ENCODE measurements at regions not wholly inside any gene's neighbourhood (a gene's known extent, or its start where the extent isn't known, plus 50 kb on each side); places are given as distances from the start of the nearest gene placed in this dataset.

DNA sequence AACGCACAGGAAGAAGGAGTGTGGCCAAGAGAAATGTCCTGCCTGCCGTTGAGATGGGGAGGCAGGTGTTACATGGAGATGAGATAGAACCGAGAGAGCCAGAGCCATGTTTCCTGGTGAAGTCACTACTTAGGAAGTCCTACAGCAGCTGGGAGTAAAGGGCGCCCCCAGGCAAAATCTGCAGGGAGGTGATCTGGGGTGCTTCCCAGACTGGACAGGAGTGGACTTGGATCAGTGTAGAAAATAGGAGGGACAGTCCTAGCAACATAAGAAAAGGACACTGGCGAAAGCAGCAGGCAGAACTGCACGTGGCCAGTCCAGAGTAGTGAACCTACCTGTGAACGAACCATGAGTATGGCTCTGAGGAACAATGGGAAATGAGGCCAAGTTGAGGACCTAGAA, 85.3 kb downstream of the CD164 start:
- Histone ChIP-seq H3K4me1 (ENCODE audit: control insufficient read depth, insufficient read depth, low read length) (no peaks in the 10 kb centered on the region), H3K27ac (ENCODE audit: extremely low read depth, low read depth, low read length) (no peak overlapping the region), H3K36me3 (ENCODE audit: control insufficient read depth in 2 of 2, insufficient read depth in 1 of 2, low read length in 2 of 2) (peaks cover 0 to 16% of the 10 kb centered on the region in 2 experiments; a peak in 1 of 3 replicates), H3K4me3 (ENCODE audit: low read depth, low read length) (no peak overlapping the region), H3K9me3 (ENCODE audit: control insufficient read depth, insufficient read depth, low read depth, low read length) (no peaks in the 10 kb centered on the region)
- POLR2A ChIA-PET: no interaction called here
- CTCF ChIA-PET: interaction anchor here (0.6 to 1.1 kb wide), 2 partner anchors 44 to 99 kb away, joined by 3 read pairs; no protein-coding TSS in a partner anchor
- TF ChIP-seq ZNF354C (tag by site-specific recombination; IDR thresholded peaks at IDR 0.05; ENCODE audit: borderline replicate concordance, low read depth) (no peak), ZNF239 (tag by site-specific recombination; IDR thresholded peaks at IDR 0.05) (no peak), ZNF777 (tag by site-specific recombination; IDR thresholded peaks at IDR 0.05; ENCODE audit: borderline replicate concordance) (no peak), SETDB1 (IDR thresholded peaks at IDR 0.05; ENCODE audit: insufficient read length, low read length) (no peak), ZBTB26 (tag by site-specific recombination; optimal IDR thresholded peaks at IDR 0.05) (no peak), ZNF610 (tag by site-specific recombination; IDR thresholded peaks at IDR 0.05; ENCODE audit: borderline replicate concordance) (no peak), ZNF837 (tag by site-specific recombination; IDR thresholded peaks at IDR 0.05) (no peak), BCL11A (tag by site-specific recombination; IDR thresholded peaks at IDR 0.05; ENCODE audit: low read depth) (no peak), ZNF350 (tag by site-specific recombination; IDR thresholded peaks at IDR 0.05) (no peak), ZNF37A (tag by site-specific recombination; IDR thresholded peaks at IDR 0.05) (no peak), ZNF114 (tag by site-specific recombination; IDR thresholded peaks at IDR 0.05) (no peak), ZNF366 (tag by site-specific recombination; conservative IDR thresholded peaks at IDR 0.05) (no peak), KLF7 (tag by site-specific recombination; IDR thresholded peaks at IDR 0.05; ENCODE audit: borderline replicate concordance) (no peak)
- TF ChIP-seq, protein P1, sequence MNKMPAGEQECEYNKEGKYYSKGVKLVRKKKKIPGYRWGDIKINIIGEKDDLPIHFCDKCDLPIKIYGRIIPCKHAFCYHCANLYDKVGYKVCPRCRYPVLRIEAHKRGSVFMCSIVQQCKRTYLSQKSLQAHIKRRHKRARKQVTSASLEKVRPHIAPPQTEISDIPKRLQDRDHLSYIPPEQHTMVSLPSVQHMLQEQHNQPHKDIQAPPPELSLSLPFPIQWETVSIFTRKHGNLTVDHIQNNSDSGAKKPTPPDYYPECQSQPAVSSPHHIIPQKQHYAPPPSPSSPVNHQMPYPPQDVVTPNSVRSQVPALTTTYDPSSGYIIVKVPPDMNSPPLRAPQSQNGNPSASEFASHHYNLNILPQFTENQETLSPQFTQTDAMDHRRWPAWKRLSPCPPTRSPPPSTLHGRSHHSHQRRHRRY (tag by site-specific recombination; IDR thresholded peaks at IDR 0.05): no peak

DNA sequence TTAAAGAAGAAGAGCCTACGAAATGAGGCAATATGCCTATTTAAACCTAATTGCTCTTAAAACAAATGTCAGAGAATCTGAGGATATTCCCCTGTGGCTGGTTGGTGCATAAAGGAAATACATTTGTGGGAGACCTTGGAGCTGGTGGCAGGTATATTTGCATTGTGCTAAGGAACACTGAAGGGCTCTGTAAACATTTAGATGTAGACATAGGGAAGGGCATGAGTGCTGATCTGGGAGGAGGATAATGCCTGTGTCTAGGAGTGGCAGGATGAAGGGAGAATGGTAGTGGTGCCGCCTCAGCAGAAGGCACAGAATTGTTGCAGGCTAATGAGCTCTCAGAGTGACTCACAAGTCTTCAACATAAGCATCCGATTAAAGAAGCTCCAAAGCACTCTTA, 85.8 kb downstream of the CD164 start:
- no peak overlapping the region for H3K27ac ChIP-seq (ENCODE audit: extremely low read depth, low read depth, low read length)
- H3K4me3 ChIP-seq (ENCODE audit: low read depth, low read length): no peak overlapping the region
- POLR2A ChIA-PET: no interaction called here
- peaks cover 0 to 14% of the 10 kb centered on the region in 2 experiments; a peak in 1 of 3 replicates for H3K36me3 ChIP-seq (ENCODE audit: control insufficient read depth in 2 of 2, insufficient read depth in 1 of 2, low read length in 2 of 2)
- CTCF ChIA-PET: interaction anchor here (0.6 to 1.1 kb wide), 3 partner anchors 45 to 108 kb away, joined by 3 read pairs; no protein-coding TSS in a partner anchor
- no peaks in the 10 kb centered on the region for H3K9me3 ChIP-seq (ENCODE audit: control insufficient read depth, insufficient read depth, low read depth, low read length)
- no peaks in the 10 kb centered on the region for H3K4me1 ChIP-seq (ENCODE audit: control insufficient read depth, insufficient read depth, low read length)
- TF ChIP-seq, protein P2, sequence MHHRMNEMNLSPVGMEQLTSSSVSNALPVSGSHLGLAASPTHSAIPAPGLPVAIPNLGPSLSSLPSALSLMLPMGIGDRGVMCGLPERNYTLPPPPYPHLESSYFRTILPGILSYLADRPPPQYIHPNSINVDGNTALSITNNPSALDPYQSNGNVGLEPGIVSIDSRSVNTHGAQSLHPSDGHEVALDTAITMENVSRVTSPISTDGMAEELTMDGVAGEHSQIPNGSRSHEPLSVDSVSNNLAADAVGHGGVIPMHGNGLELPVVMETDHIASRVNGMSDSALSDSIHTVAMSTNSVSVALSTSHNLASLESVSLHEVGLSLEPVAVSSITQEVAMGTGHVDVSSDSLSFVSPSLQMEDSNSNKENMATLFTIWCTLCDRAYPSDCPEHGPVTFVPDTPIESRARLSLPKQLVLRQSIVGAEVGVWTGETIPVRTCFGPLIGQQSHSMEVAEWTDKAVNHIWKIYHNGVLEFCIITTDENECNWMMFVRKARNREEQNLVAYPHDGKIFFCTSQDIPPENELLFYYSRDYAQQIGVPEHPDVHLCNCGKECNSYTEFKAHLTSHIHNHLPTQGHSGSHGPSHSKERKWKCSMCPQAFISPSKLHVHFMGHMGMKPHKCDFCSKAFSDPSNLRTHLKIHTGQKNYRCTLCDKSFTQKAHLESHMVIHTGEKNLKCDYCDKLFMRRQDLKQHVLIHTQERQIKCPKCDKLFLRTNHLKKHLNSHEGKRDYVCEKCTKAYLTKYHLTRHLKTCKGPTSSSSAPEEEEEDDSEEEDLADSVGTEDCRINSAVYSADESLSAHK (tag by site-specific recombination; IDR thresholded peaks at IDR 0.05): no peak
- TF ChIP-seq ZSCAN16 (tag by site-specific recombination; IDR thresholded peaks at IDR 0.05): no peak
- no peak for TF ChIP-seq ZIC2 (tag by site-specific recombination; IDR thresholded peaks at IDR 0.05)
- TF ChIP-seq SP2 (tag by site-specific recombination; IDR thresholded peaks at IDR 0.05): no peak
- no peak for TF ChIP-seq ZNF292 (tag by site-specific recombination; IDR thresholded peaks at IDR 0.05; ENCODE audit: borderline replicate concordance, low read depth)
- TF ChIP-seq ZNF248 (tag by site-specific recombination; IDR thresholded peaks at IDR 0.05): no peak
- no peak for TF ChIP-seq ZNF596 (tag by site-specific recombination; IDR thresholded peaks at IDR 0.05)
- no peak for TF ChIP-seq ZNF24 (tag by site-specific recombination; IDR thresholded peaks at IDR 0.05)
- TF ChIP-seq ZNF114 (tag by site-specific recombination; IDR thresholded peaks at IDR 0.05): no peak
- TF ChIP-seq, protein P3, sequence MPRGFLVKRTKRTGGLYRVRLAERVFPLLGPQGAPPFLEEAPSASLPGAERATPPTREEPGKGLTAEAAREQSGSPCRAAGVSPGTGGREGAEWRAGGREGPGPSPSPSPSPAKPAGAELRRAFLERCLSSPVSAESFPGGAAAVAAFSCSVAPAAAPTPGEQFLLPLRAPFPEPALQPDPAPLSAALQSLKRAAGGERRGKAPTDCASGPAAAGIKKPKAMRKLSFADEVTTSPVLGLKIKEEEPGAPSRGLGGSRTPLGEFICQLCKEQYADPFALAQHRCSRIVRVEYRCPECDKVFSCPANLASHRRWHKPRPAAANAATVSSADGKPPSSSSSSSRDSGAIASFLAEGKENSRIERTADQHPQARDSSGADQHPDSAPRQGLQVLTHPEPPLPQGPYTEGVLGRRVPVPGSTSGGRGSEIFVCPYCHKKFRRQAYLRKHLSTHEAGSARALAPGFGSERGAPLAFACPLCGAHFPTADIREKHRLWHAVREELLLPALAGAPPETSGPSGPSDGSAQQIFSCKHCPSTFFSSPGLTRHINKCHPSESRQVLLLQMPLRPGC (tag by site-specific recombination; IDR thresholded peaks at IDR 0.05): no peak
- no peak for TF ChIP-seq PRDM2 (tag by site-specific recombination; IDR thresholded peaks at IDR 0.05; ENCODE audit: borderline replicate concordance)
